Heart right ventricle (tissue), 16 donors: ENCODE measurements at regions not wholly inside any gene's neighbourhood (a gene's known extent, or its start where the extent isn't known, plus 50 kb on each side); places are given as distances from the start of the nearest gene placed in this dataset.

ENCODE experiments used
- ATAC-seq, 8 donors: fragments of 200-7000 bp; cut with Tn5 transposase; one replicate each; pipeline ENCODE4 v1.9.1; 2020; ENCODE audit warnings: mild to moderate bottlenecking in 8 of 8, moderate library complexity in 8 of 8, moderate number of reproducible peaks in 1 of 8
- DNase-seq, 2 donors: peaks; one replicate each; pipeline ENCODE4 v3.0.0-alpha.2; 2020
- H3K27ac ChIP-seq, 10 donors: fragments of 200-600 bp; sonication (generic) in 2 of 10; one replicate each; pipeline versions ENCODE4 v1.5.0 to v1.8.0; 2020 to 2022; ENCODE audit warnings: mild to moderate bottlenecking in 3 of 10
- H3K27me3 ChIP-seq, 7 donors: fragments of 200-600 bp; one replicate each; pipeline ENCODE4 v1.8.0; 2021 to 2022; ENCODE audit warnings: mild to moderate bottlenecking in 2 of 7
- H3K36me3 ChIP-seq, 9 donors: fragments of 200-600 bp; sonication (generic) in 1 of 9; one replicate each; pipeline versions ENCODE4 v1.5.0 to v1.8.0; 2020 to 2022; ENCODE audit warnings: mild to moderate bottlenecking in 2 of 9
- H3K4me1 ChIP-seq, 9 donors: fragments of 200-600 bp; sonication (generic) in 1 of 9; one replicate each; pipeline versions ENCODE4 v1.5.0 to v1.8.0; 2020 to 2022; ENCODE audit warnings: mild to moderate bottlenecking in 4 of 9
- H3K4me3 ChIP-seq, 10 donors: fragments of 200-600 bp; sonication (generic) in 2 of 10; one replicate each; pipeline versions ENCODE4 v1.5.0 to v1.8.0; 2020 to 2022; ENCODE audit warnings: mild to moderate bottlenecking in 7 of 10, moderate library complexity in 2 of 10
- H3K9me3 ChIP-seq, 11 donors: fragments of 200-600 bp in 10 of 11; sonication (generic) in 2 of 11; one replicate each; pipeline versions ENCODE4 v1.5.0 to v1.8.0; 2013 to 2022; ENCODE audit warnings: mild to moderate bottlenecking in 2 of 11, control low read depth in 1 of 11, moderate library complexity in 1 of 11
- WGBS, 2 donors: extraction: QIAGEN DNeasy Blood & Tissue Kit; methylation state at CpG; one replicate each; pipeline ENCODE4 v1.1.7; 2013; ENCODE audit warnings: inconsistent platforms in 1 of 2; 5-methylcytosine and 5-hydroxymethylcytosine counted together
- intact Hi-C, 10 donors: fragments of 100-400 bp; cut with DNase I; formaldehyde crosslinking; loops; one replicate each; pipeline versions ENCODE4 v1.11.1 to v1.14.2; 2022
- TF ChIP-seq, protein P1 (sequence below), 9 donors: fragments of 200-600 bp; sonication (generic) in 2 of 9; IDR thresholded peaks; one replicate each; pipeline versions ENCODE4 v1.5.0 to v1.8.0; 2021 to 2022; ENCODE audit warnings: antibody characterized with exemption in 9 of 9, mild to moderate bottlenecking in 5 of 9, moderate library complexity in 1 of 9
- donor health status: Arrhythmogenic right ventricular cardiomyopathy.
- donor health status: ischemic (EF 13 %, LVEDD 7.1; RV severe dilation, severe dysfunction).
- donor health status: healthy with polysubstance abuse.
- donor health status: DM: no; HTN: yes; CAD: no.
- donor health status: DM: no; HTN: no; CAD: no.
- donor health status: ischemic (EF 25% LVEDD 6.9; RV normal size, moderate dysfunction).
- donor health status: ischemic (EF 25% LVEDD 5.7; RV mildly dilated, moderate dysfunction).
- donor health status: healthy.
- donor health status: DM: yes; HTN: yes; CAD: no.
- donor health status: Ischemic cardiomyopathy.
- donor health status: ischemic (EF 35%, LVEDD 5.7; RV mildly dilated, moderate dysfunction).
- donor health status: nonischemic (EF 11% LVEDD 7.7; RV severe dilation, severe dysfunction).
- donor health status: DM: yes; HTN: yes; CAD: no.
- donor health status: PGD.
- donor health status: ischemic (EF 29% LVEDD 5.4; RV normal size, mild dysfunction).
- donor health status: nonischemic (EF 23%, LVEDD 6.1; RV moderate dilation, normal function).

DNA sequence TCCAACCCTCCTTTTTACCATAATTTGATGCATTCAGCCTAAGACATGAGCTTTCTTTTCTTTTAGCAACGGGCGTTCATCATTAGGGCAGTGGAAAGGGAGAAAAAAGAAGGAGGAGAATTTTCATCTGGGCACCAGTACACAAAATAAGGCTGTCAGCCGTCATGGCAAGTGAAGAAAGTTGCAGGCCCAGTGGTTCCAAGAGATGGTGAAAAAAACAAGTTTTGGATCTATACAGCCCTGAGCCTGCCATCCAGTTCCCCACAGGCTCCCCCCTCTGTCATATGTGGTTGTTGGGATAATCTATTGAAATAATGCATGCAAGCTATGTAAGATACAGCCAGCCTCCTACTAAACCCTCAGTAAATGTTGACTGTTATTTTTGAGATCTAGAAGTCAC is 500.6 kb upstream of the PROK2 start:
- H3K36me3 ChIP-seq: no peaks in the 10 kb centered on the region
- TF ChIP-seq, protein P1, sequence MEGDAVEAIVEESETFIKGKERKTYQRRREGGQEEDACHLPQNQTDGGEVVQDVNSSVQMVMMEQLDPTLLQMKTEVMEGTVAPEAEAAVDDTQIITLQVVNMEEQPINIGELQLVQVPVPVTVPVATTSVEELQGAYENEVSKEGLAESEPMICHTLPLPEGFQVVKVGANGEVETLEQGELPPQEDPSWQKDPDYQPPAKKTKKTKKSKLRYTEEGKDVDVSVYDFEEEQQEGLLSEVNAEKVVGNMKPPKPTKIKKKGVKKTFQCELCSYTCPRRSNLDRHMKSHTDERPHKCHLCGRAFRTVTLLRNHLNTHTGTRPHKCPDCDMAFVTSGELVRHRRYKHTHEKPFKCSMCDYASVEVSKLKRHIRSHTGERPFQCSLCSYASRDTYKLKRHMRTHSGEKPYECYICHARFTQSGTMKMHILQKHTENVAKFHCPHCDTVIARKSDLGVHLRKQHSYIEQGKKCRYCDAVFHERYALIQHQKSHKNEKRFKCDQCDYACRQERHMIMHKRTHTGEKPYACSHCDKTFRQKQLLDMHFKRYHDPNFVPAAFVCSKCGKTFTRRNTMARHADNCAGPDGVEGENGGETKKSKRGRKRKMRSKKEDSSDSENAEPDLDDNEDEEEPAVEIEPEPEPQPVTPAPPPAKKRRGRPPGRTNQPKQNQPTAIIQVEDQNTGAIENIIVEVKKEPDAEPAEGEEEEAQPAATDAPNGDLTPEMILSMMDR (IDR thresholded peaks at IDR 0.05): no peak
- ATAC-seq (no peak), DNase-seq (no peak)
- no peak overlapping the region for H3K27ac ChIP-seq
- H3K27me3 ChIP-seq: peaks cover 0 to 26% (median 0%) of the 10 kb centered on the region in 7 donors
- peaks cover 0 to 13% (median 0%) of the 10 kb centered on the region in 11 donors for H3K9me3 ChIP-seq
- WGBS, 2 donors: 86 to 92% methylated on average over 3 of the region's 3 CpGs
- H3K4me1 ChIP-seq: peaks cover 0 to 22% (median 10%) of the 10 kb centered on the region in 9 donors
- intact Hi-C loops: no loop called here
- no peak overlapping the region for H3K4me3 ChIP-seq

DNA sequence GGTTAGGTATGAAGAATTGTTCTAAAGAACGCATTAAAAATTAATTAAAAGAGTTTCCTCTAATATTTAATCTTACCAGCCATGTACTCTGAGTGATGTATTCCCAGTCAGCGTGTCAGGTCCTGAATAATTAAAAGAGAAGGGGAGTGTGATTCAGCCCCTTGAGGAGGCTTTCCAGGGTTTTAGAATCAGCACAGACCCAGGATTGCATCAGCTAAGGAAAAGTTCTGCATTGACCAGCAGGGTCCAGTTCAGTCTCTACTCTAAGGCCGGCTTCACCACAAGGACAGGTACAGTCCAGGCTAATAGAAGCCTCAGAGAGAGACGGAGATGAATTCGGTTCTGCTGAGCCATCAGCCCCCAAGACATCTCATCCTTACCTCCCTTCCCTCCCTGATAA is 499.5 kb upstream of the PROK2 start:
- WGBS, 2 donors: 70 to 90% methylated on average over 5 of the region's 5 CpGs

DNA sequence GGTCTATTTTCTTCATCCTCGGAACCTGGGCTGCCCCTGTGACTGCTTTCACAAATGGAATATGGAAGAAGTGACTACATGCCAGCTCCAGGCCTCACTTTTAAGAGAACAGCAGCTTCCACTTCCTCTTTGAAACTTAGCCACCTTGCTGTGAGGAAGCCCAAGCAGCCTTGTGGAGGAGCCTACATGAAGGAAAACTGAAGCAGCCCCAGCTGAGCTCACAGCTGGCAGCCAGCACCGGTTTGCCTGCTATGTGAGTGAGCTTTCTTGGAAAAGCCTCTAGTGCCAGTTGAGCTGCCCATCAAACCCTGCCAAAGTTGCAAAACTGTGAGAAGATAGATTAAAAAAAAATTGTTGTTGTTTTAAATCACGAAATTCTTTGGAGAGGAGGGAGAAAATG is 498.0 kb upstream of the PROK2 start:
- Histone ChIP-seq H3K9me3 (peaks cover 0 to 13% (median 0%) of the 10 kb centered on the region in 11 donors), H3K36me3 (no peaks in the 10 kb centered on the region), H3K4me3 (no peak overlapping the region), H3K27ac (no peak overlapping the region), H3K27me3 (peaks cover 0 to 13% (median 0%) of the 10 kb centered on the region in 7 donors), H3K4me1 (peaks cover 0 to 3% (median 0%) of the 10 kb centered on the region in 9 donors)
- intact Hi-C loops: no loop called here
- WGBS, 2 donors: 88 to 91% methylated on average over 3 of the region's 3 CpGs
- DNase-seq (no peak), ATAC-seq (no peak)
- TF ChIP-seq, protein P1 (IDR thresholded peaks at IDR 0.05): no peak

More for the DNA sequence above, 499.5 kb upstream of the PROK2 start:
- intact Hi-C loops: no loop called here
- Histone ChIP-seq H3K27ac (no peak overlapping the region), H3K4me1 (peaks cover 0 to 18% (median 8%) of the 10 kb centered on the region in 9 donors), H3K9me3 (peaks cover 0 to 13% (median 0%) of the 10 kb centered on the region in 11 donors), H3K27me3 (peaks cover 0 to 21% (median 0%) of the 10 kb centered on the region in 7 donors), H3K36me3 (no peaks in the 10 kb centered on the region), H3K4me3 (no peak overlapping the region)
- no peak for DNase-seq
- TF ChIP-seq, protein P1 (IDR thresholded peaks at IDR 0.05): no peak
- ATAC-seq: no peak

DNA sequence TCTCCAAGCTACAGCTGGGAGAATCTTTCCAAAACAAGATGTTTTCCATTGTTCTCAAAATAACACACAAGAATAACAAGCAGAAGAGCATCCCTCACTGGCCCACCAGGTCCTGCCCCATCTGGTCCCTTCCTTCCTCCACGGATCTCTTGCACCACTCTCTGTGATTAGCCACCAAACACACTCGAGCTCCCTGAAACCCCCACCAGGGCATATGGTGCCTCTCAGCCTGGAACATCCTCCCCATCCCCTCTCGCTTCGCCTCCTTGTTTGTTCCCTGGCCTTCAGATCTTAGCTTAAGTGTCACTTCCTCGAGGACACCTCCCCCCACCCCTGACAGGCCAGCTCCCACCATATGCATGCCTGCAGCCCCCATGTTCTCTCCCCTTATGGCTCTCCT is 496.6 kb upstream of the PROK2 start:
- no peak overlapping the region for H3K27ac ChIP-seq
- no peak overlapping the region for H3K4me3 ChIP-seq
- H3K27me3 ChIP-seq: peaks cover 0 to 3% (median 0%) of the 10 kb centered on the region in 7 donors
- no peaks in the 10 kb centered on the region for H3K36me3 ChIP-seq
- no peak for DNase-seq
- TF ChIP-seq, protein P1 (IDR thresholded peaks at IDR 0.05): no peak
- H3K4me1 ChIP-seq: no peaks in the 10 kb centered on the region
- peaks cover 0 to 13% (median 2%) of the 10 kb centered on the region in 11 donors for H3K9me3 ChIP-seq
- no peak for ATAC-seq
- intact Hi-C loops: no loop called here
- 87 to 92% methylated on average over 5 of the region's 5 CpGs for WGBS, 2 donors
